ENCODE measurements at regions not wholly inside any gene's neighbourhood (a gene's known extent, or its start where the extent isn't known, plus 50 kb on each side); places are given as distances from the start of the nearest gene placed in this dataset.

GRCh38 chr6:128724738-128725137 is 158.2 kb upstream of the LAMA2 start:
- TF ChIP-seq POLR2A (IDR thresholded peaks at IDR 0.05), result no peak
- no peak for TF ChIP-seq CTCF (IDR thresholded peaks at IDR 0.05)
